ENCODE measurements at regions not wholly inside any gene's neighbourhood (a gene's known extent, or its start where the extent isn't known, plus 50 kb on each side); places are given as distances from the start of the nearest gene placed in this dataset.

DNA sequence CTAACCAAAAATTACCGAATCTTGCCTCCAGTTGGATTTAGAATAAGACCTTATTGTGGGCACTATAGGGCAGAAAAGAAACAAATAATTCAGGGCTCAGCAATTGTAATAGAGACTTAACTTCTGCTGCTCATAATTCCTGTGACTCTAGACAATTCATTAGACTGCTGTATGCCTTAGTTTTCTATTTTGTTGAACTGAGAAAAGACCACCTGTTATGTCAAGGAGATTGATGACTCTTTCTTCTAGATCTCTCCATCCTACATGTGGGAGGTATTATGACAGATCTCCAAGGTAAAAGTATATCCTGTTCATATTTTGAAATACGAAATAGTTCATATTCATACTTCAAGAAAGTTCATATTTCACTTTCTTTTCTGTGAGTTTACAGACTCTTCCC lies 605.1 kb downstream of the PSAT1 start:
- FAIRE-seq = no peak
- Histone ChIP-seq H3K4me2 (no peak overlapping the region), H3K27ac (no peak overlapping the region), H3K4me3 (no peak overlapping the region), H3K9me3 (0 out of 3 replicates have a peak, but pooled peaks cover 3% of the 10 kb centered on the region), H3K4me1 (no peaks in the 10 kb centered on the region)
- TF ChIP-seq NFE2L2 (conservative IDR thresholded peaks at IDR 0.05; ENCODE audit: low read length) (no peak), CHD2 (IDR thresholded peaks at IDR 0.05; ENCODE audit: low read length, partially characterized antibody) (no peak), HEYL (CRISPR knock-in tag; IDR thresholded peaks at IDR 0.05) (no peak), JUNB (IDR thresholded peaks at IDR 0.05) (no peak)
- TF ChIP-seq, protein P1, sequence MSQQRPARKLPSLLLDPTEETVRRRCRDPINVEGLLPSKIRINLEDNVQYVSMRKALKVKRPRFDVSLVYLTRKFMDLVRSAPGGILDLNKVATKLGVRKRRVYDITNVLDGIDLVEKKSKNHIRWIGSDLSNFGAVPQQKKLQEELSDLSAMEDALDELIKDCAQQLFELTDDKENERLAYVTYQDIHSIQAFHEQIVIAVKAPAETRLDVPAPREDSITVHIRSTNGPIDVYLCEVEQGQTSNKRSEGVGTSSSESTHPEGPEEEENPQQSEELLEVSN (IDR thresholded peaks at IDR 0.05; ENCODE audit: borderline replicate concordance, low read depth) = no peak
- TF ChIP-seq, protein P2, sequence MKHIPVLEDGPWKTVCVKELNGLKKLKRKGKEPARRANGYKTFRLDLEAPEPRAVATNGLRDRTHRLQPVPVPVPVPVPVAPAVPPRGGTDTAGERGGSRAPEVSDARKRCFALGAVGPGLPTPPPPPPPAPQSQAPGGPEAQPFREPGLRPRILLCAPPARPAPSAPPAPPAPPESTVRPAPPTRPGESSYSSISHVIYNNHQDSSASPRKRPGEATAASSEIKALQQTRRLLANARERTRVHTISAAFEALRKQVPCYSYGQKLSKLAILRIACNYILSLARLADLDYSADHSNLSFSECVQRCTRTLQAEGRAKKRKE (CRISPR knock-in tag; IDR thresholded peaks at IDR 0.05; ENCODE audit: low read depth) = no peak
- DNase-seq (ENCODE audit: low read depth in 1 of 2, low spot score in 1 of 2) = no peak
- ChIA-PET POLR2A (no interaction called here), CTCF (no interaction called here)
- no peak for ATAC-seq
- WGBS (ENCODE audit: missing lambda C conversion rate) = 84% methylated on average over 2 of the region's 2 CpGs

DNA sequence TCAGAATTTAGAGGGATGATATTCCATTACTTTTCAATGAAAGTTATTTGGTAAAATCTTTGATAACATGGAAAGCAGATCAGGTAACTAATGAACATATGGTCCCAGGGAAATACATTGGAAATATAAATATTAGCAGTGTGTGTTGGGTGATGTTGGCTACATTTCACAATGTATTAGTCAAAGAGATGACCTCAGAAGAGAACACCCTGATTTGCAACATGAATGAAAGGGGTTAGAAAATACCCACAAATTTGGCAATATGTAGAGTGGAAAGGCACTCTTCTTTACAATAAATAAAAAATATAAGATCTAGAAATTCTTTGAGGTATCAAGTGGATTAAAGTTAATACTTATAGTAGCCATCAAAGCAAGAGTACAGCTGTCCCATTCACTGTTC lies 606.7 kb downstream of the PSAT1 start:
- H3K9me3 ChIP-seq = 0 out of 3 replicates have a peak, but pooled peaks cover 3% of the 10 kb centered on the region
- POLR2A ChIA-PET = no interaction called here
- H3K27ac ChIP-seq = no peak overlapping the region
- DNase-seq (ENCODE audit: low read depth in 1 of 2, low spot score in 1 of 2) (no peak), ATAC-seq (no peak), FAIRE-seq (no peak)
- CTCF ChIA-PET = no interaction called here
- H3K4me1 ChIP-seq = no peaks in the 10 kb centered on the region
- no peak overlapping the region for H3K4me2 ChIP-seq
- H3K4me3 ChIP-seq = no peak overlapping the region
- TF ChIP-seq FOSL2 (IDR thresholded peaks at IDR 0.05) = no peak
- no peak for TF ChIP-seq FOSL2 (CRISPR knock-in tag; IDR thresholded peaks at IDR 0.05)
- no peak for TF ChIP-seq EP300 (IDR thresholded peaks at IDR 0.05)
- TF ChIP-seq, protein P3, sequence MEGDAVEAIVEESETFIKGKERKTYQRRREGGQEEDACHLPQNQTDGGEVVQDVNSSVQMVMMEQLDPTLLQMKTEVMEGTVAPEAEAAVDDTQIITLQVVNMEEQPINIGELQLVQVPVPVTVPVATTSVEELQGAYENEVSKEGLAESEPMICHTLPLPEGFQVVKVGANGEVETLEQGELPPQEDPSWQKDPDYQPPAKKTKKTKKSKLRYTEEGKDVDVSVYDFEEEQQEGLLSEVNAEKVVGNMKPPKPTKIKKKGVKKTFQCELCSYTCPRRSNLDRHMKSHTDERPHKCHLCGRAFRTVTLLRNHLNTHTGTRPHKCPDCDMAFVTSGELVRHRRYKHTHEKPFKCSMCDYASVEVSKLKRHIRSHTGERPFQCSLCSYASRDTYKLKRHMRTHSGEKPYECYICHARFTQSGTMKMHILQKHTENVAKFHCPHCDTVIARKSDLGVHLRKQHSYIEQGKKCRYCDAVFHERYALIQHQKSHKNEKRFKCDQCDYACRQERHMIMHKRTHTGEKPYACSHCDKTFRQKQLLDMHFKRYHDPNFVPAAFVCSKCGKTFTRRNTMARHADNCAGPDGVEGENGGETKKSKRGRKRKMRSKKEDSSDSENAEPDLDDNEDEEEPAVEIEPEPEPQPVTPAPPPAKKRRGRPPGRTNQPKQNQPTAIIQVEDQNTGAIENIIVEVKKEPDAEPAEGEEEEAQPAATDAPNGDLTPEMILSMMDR (IDR thresholded peaks at IDR 0.05) = no peak
- TF ChIP-seq ESRRA (IDR thresholded peaks at IDR 0.05; ENCODE audit: borderline replicate concordance, low read length) = no peak
- TF ChIP-seq TP53 (CRISPR knock-in tag; IDR thresholded peaks at IDR 0.05) = no peak
- TF ChIP-seq, protein P2 (CRISPR knock-in tag; IDR thresholded peaks at IDR 0.05; ENCODE audit: low read depth) = no peak
- TF ChIP-seq CBX2 (IDR thresholded peaks at IDR 0.05; ENCODE audit: borderline replicate concordance, low read depth) = no peak
- TF ChIP-seq EHF (CRISPR knock-in tag; IDR thresholded peaks at IDR 0.05) = no peak
- TF ChIP-seq PHF8 (IDR thresholded peaks at IDR 0.05; ENCODE audit: borderline replicate concordance, low read depth) = no peak
- no peak for TF ChIP-seq NFE2L2 (conservative IDR thresholded peaks at IDR 0.05; ENCODE audit: low read length)
- no peak for TF ChIP-seq FOXS1 (CRISPR knock-in tag; IDR thresholded peaks at IDR 0.05)
- no peak for TF ChIP-seq HOXB13 (CRISPR knock-in tag; IDR thresholded peaks at IDR 0.05; ENCODE audit: low read depth)
- no peak for TF ChIP-seq ZC3H11A (IDR thresholded peaks at IDR 0.05)

DNA sequence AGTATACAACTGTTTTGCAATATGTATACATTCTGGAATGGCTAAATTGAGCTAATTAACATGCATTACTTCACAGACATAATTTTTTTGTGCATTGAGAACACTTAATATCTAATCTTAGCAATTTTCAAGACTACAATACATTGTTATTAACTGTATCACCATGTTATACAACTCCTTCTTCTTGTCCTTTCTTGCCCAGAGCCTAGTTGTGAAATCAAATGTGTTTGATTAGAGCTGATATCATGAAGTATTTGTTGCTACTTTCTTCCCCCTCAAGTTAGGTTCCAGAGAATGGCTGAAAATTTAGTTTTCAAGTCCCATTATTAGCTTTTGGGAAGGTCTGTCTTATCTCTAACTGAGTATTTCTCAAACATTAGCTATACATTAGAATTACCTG lies 607.8 kb downstream of the PSAT1 start:
- no peak for ATAC-seq
- DNase-seq (ENCODE audit: low read depth in 1 of 2, low spot score in 1 of 2) = no peak
- POLR2A ChIA-PET = no interaction called here
- Histone ChIP-seq H3K4me2 (no peak overlapping the region), H3K4me1 (no peaks in the 10 kb centered on the region), H3K9me3 (0 out of 3 replicates have a peak, but pooled peaks cover under 1% of the 10 kb centered on the region), H3K27ac (no peak overlapping the region), H3K4me3 (no peak overlapping the region)
- CTCF ChIA-PET = interaction anchor here (1.4 to 2.1 kb wide), 2 partner anchors 31 to 35 kb away, joined by 5 to 6 read pairs; no protein-coding TSS in a partner anchor
- no peak for TF ChIP-seq ZNF302 (CRISPR knock-in tag; IDR thresholded peaks at IDR 0.05)
- TF ChIP-seq CEBPB (IDR thresholded peaks at IDR 0.05) = no peak
- no peak for TF ChIP-seq NFE2L2 (conservative IDR thresholded peaks at IDR 0.05; ENCODE audit: low read length)
- no peak for TF ChIP-seq CHD4 (IDR thresholded peaks at IDR 0.05; ENCODE audit: borderline replicate concordance)
- TF ChIP-seq KDM5A (IDR thresholded peaks at IDR 0.05) = no peak
- no peak for TF ChIP-seq GATA3 (IDR thresholded peaks at IDR 0.05; ENCODE audit: borderline replicate concordance)
- TF ChIP-seq EHF (CRISPR knock-in tag; IDR thresholded peaks at IDR 0.05) = no peak
- TF ChIP-seq, protein P2 (CRISPR knock-in tag; IDR thresholded peaks at IDR 0.05; ENCODE audit: low read depth) = no peak
- TF ChIP-seq, protein P4, sequence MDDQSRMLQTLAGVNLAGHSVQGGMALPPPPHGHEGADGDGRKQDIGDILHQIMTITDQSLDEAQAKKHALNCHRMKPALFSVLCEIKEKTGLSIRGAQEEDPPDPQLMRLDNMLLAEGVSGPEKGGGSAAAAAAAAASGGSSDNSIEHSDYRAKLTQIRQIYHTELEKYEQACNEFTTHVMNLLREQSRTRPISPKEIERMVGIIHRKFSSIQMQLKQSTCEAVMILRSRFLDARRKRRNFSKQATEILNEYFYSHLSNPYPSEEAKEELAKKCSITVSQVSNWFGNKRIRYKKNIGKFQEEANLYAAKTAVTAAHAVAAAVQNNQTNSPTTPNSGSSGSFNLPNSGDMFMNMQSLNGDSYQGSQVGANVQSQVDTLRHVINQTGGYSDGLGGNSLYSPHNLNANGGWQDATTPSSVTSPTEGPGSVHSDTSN (IDR thresholded peaks at IDR 0.05) = no peak
- TF ChIP-seq NPAS2 (CRISPR knock-in tag; IDR thresholded peaks at IDR 0.05; ENCODE audit: borderline replicate concordance) = no peak
- no peak for TF ChIP-seq HOXB5 (CRISPR knock-in tag; IDR thresholded peaks at IDR 0.05)
- TF ChIP-seq EP300 (IDR thresholded peaks at IDR 0.05) = no peak
- TF ChIP-seq, protein P5, sequence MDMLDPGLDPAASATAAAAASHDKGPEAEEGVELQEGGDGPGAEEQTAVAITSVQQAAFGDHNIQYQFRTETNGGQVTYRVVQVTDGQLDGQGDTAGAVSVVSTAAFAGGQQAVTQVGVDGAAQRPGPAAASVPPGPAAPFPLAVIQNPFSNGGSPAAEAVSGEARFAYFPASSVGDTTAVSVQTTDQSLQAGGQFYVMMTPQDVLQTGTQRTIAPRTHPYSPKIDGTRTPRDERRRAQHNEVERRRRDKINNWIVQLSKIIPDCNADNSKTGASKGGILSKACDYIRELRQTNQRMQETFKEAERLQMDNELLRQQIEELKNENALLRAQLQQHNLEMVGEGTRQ (IDR thresholded peaks at IDR 0.05) = no peak
- no peak for FAIRE-seq
